ENCODE measurements at regions not wholly inside any gene's neighbourhood (a gene's known extent, or its start where the extent isn't known, plus 50 kb on each side); places are given as distances from the start of the nearest gene placed in this dataset.

DNA sequence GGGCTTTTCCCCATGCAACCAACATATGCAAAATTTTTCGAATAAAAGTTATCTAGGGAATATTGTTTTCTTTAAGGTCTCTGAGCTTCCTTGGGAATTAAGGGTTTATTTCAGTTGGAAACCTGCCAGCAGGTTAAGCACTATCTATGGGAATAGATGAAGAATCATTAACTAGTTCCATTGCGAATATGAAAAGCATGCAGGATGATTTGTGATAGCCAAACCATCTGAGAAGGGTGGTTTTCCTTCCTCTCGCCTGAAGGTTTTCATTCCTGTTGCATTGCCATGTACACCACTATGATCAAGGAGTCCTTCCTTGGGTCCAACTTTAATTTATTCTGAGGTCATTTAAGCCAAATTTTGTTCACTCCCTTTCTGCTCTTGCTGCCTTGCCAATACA, 184.9 kb downstream of the NR2F2 start:
- TF ChIP-seq ZFP3 (CRISPR knock-in tag; IDR thresholded peaks at IDR 0.05): no peak
- no peak for TF ChIP-seq TCF4 (CRISPR knock-in tag; IDR thresholded peaks at IDR 0.05; ENCODE audit: borderline replicate concordance)
- TF ChIP-seq ZNF70 (CRISPR knock-in tag; IDR thresholded peaks at IDR 0.05): no peak
- TF ChIP-seq OSR1 (CRISPR knock-in tag; IDR thresholded peaks at IDR 0.05): no peak
- no peak for TF ChIP-seq TOX (CRISPR knock-in tag; IDR thresholded peaks at IDR 0.05; ENCODE audit: borderline replicate concordance)
- no peak for TF ChIP-seq ZNF8 (CRISPR knock-in tag; IDR thresholded peaks at IDR 0.05)
- TF ChIP-seq, protein P1, sequence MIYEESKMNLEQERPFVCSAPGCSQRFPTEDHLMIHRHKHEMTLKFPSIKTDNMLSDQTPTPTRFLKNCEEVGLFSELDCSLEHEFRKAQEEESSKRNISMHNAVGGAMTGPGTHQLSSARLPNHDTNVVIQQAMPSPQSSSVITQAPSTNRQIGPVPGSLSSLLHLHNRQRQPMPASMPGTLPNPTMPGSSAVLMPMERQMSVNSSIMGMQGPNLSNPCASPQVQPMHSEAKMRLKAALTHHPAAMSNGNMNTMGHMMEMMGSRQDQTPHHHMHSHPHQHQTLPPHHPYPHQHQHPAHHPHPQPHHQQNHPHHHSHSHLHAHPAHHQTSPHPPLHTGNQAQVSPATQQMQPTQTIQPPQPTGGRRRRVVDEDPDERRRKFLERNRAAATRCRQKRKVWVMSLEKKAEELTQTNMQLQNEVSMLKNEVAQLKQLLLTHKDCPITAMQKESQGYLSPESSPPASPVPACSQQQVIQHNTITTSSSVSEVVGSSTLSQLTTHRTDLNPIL (CRISPR knock-in tag; IDR thresholded peaks at IDR 0.05; ENCODE audit: low read depth): no peak
- no peak for TF ChIP-seq ZNF565 (CRISPR knock-in tag; conservative IDR thresholded peaks at IDR 0.05; ENCODE audit: low read depth)
- TF ChIP-seq BACH2 (CRISPR knock-in tag; IDR thresholded peaks at IDR 0.05; ENCODE audit: borderline replicate concordance): no peak
- TF ChIP-seq ESRRG (CRISPR knock-in tag; IDR thresholded peaks at IDR 0.05): no peak

DNA sequence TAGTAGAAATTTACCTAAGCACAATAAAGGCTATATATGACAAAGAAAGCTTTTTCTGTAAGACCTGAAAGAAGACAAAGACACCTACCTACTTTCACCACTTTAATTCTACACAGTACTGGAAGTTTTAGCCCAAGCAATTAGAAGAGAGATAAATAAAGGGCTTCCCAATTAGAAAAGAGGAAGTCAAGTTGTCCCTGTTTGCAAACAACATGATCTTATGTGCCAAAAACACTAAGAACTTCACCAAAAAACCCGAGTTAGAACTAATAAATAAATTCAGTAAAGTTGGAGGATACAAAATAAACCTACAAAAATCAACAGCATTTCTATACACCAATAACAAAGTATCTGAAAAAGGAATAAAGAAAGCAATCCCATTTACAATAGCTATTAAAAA, 190.9 kb downstream of the NR2F2 start:
- TF ChIP-seq, protein P1 (CRISPR knock-in tag; IDR thresholded peaks at IDR 0.05; ENCODE audit: low read depth): no peak
- TF ChIP-seq ESRRG (CRISPR knock-in tag; IDR thresholded peaks at IDR 0.05): no peak
- no peak for TF ChIP-seq ZNF8 (CRISPR knock-in tag; IDR thresholded peaks at IDR 0.05)
- TF ChIP-seq RARB (CRISPR knock-in tag; IDR thresholded peaks at IDR 0.05): no peak
- TF ChIP-seq ZNF70 (CRISPR knock-in tag; IDR thresholded peaks at IDR 0.05): no peak
- no peak for TF ChIP-seq SNAI2 (CRISPR knock-in tag; IDR thresholded peaks at IDR 0.05)
- TF ChIP-seq ZNF565 (CRISPR knock-in tag; conservative IDR thresholded peaks at IDR 0.05; ENCODE audit: low read depth): no peak
- no peak for TF ChIP-seq PPARA (CRISPR knock-in tag; IDR thresholded peaks at IDR 0.05; ENCODE audit: borderline replicate concordance)
- no peak for TF ChIP-seq BACH2 (CRISPR knock-in tag; IDR thresholded peaks at IDR 0.05; ENCODE audit: borderline replicate concordance)
- no peak for TF ChIP-seq OSR1 (CRISPR knock-in tag; IDR thresholded peaks at IDR 0.05)
- TF ChIP-seq ZFP3 (CRISPR knock-in tag; IDR thresholded peaks at IDR 0.05): no peak
- no peak for TF ChIP-seq TOX (CRISPR knock-in tag; IDR thresholded peaks at IDR 0.05; ENCODE audit: borderline replicate concordance)
- no peak for TF ChIP-seq GLIS3 (CRISPR knock-in tag; IDR thresholded peaks at IDR 0.05)
- no peak for TF ChIP-seq ZC3H10 (CRISPR knock-in tag; IDR thresholded peaks at IDR 0.05)
- TF ChIP-seq, protein P2, sequence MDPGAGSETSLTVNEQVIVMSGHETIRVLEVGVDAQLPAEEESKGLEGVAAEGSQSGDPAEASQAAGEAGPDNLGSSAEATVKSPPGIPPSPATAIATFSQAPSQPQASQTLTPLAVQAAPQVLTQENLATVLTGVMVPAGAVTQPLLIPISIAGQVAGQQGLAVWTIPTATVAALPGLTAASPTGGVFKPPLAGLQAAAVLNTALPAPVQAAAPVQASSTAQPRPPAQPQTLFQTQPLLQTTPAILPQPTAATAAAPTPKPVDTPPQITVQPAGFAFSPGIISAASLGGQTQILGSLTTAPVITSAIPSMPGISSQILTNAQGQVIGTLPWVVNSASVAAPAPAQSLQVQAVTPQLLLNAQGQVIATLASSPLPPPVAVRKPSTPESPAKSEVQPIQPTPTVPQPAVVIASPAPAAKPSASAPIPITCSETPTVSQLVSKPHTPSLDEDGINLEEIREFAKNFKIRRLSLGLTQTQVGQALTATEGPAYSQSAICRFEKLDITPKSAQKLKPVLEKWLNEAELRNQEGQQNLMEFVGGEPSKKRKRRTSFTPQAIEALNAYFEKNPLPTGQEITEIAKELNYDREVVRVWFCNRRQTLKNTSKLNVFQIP (CRISPR knock-in tag; IDR thresholded peaks at IDR 0.05; ENCODE audit: borderline replicate concordance, low read depth): no peak
- ATAC-seq: no peak

More for the DNA sequence above, 184.9 kb downstream of the NR2F2 start:
- ATAC-seq: no peak

DNA sequence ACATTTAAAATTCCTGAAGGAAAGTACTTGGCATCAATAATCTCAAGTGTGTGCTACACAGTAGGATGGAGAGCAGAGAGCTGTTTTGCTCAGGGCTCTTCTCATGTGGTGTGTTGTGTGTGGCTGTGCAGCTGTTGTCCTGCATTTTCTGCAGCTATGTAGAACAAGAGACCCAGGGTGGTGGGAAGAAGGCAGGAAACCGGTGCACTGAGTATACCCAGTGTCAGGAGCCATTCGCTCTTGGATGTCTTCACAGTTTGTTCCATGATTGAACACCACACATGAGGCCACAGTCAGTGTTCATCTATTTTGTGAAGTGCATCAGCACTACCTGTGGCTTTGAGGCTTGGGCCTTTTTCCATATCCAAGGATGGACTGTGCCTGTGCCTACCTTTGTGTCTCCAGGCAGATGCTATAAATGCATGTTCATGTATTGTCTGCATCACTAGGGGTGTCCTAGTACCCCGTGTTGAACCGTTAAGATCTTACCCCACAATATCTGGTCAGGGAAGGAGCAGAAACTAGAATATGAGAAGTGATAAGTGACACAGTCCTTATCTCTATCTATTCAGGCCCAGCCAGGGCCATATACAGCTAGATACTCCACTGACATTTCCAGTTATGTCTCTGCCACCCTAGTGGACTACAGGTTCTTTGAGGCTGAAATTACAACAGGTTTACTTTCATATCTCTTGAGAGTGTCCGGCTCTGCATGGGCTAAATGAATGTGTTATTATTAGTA, 194.3 kb downstream of the NR2F2 start:
- no peak for ATAC-seq

More for the DNA sequence above, 194.3 kb downstream of the NR2F2 start:
- TF ChIP-seq GLIS3 (CRISPR knock-in tag; IDR thresholded peaks at IDR 0.05) (no peak), PPARA (CRISPR knock-in tag; IDR thresholded peaks at IDR 0.05; ENCODE audit: borderline replicate concordance) (no peak), SNAI2 (CRISPR knock-in tag; IDR thresholded peaks at IDR 0.05) (no peak), ZNF565 (CRISPR knock-in tag; conservative IDR thresholded peaks at IDR 0.05; ENCODE audit: low read depth) (no peak), RARB (CRISPR knock-in tag; IDR thresholded peaks at IDR 0.05) (no peak), ESRRG (CRISPR knock-in tag; IDR thresholded peaks at IDR 0.05) (no peak), TCF4 (CRISPR knock-in tag; IDR thresholded peaks at IDR 0.05; ENCODE audit: borderline replicate concordance) (no peak), CSDC2 (CRISPR knock-in tag; IDR thresholded peaks at IDR 0.05) (no peak), ISL1 (CRISPR knock-in tag; IDR thresholded peaks at IDR 0.05) (no peak), ZNF70 (CRISPR knock-in tag; IDR thresholded peaks at IDR 0.05) (no peak)
- TF ChIP-seq, protein P3, sequence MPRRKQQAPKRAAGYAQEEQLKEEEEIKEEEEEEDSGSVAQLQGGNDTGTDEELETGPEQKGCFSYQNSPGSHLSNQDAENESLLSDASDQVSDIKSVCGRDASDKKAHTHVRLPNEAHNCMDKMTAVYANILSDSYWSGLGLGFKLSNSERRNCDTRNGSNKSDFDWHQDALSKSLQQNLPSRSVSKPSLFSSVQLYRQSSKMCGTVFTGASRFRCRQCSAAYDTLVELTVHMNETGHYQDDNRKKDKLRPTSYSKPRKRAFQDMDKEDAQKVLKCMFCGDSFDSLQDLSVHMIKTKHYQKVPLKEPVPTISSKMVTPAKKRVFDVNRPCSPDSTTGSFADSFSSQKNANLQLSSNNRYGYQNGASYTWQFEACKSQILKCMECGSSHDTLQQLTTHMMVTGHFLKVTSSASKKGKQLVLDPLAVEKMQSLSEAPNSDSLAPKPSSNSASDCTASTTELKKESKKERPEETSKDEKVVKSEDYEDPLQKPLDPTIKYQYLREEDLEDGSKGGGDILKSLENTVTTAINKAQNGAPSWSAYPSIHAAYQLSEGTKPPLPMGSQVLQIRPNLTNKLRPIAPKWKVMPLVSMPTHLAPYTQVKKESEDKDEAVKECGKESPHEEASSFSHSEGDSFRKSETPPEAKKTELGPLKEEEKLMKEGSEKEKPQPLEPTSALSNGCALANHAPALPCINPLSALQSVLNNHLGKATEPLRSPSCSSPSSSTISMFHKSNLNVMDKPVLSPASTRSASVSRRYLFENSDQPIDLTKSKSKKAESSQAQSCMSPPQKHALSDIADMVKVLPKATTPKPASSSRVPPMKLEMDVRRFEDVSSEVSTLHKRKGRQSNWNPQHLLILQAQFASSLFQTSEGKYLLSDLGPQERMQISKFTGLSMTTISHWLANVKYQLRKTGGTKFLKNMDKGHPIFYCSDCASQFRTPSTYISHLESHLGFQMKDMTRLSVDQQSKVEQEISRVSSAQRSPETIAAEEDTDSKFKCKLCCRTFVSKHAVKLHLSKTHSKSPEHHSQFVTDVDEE (CRISPR knock-in tag; IDR thresholded peaks at IDR 0.05): no peak
- TF ChIP-seq, protein P2 (CRISPR knock-in tag; IDR thresholded peaks at IDR 0.05; ENCODE audit: borderline replicate concordance, low read depth): no peak
- TF ChIP-seq, protein P1 (CRISPR knock-in tag; IDR thresholded peaks at IDR 0.05; ENCODE audit: low read depth): no peak

Data from SK-N-SH treated with all-trans-retinoic acid at 6 μM for 48 hours (cell line).